Motor neuron (in vitro differentiated cells): ENCODE measurements at regions not wholly inside any gene's neighbourhood (a gene's known extent, or its start where the extent isn't known, plus 50 kb on each side); places are given as distances from the start of the nearest gene placed in this dataset.
A peak's percentile ranks its signal among the peaks of the same experiment; 100 is the strongest.
"Not testable (repeated sequence)": the region's sequence is repeated elsewhere in the genome, so short reads cannot be mapped to it uniquely, and the experiment has no call there.

Experiments
- ATAC-seq, 8 experiments: fragments of 200-7000 bp; cut with Tn5 transposase; replicated peaks in 6 of 8; 2 replicates each; pipeline ENCODE4 v1.8.0; 2021; ENCODE audit warnings: mild to moderate bottlenecking in 8 of 8, moderate library complexity in 8 of 8
- H3K27ac ChIP-seq, 2 donors: fragments of 250-450 bp; sonication (Bioruptor Pico); 2 replicates each; pipeline ENCODE4 v1.9.0; 2021; ENCODE audit warnings: antibody characterized with exemption in 2 of 2, mild to moderate bottlenecking in 2 of 2, moderate library complexity in 1 of 2
- H3K4me1 ChIP-seq, 2 donors: fragments of 250-450 bp; sonication (Bioruptor Pico); replicated peaks in 1 of 2; 2 replicates each; pipeline ENCODE4 v1.6.1; 2021; ENCODE audit warnings: antibody characterized with exemption in 2 of 2, mild to moderate bottlenecking in 2 of 2, moderate library complexity in 1 of 2
- H3K4me3 ChIP-seq, 5 donors: fragments of 250-450 bp; sonication (Bioruptor Pico); 2 replicates each; pipeline ENCODE4 v1.9.0; 2021; ENCODE audit warnings: antibody characterized with exemption in 5 of 5, mild to moderate bottlenecking in 5 of 5, moderate library complexity in 4 of 5
- WGBS, 10 experiments: fragments of 450-650 bp; shearing (Covaris generic); methylation state at CpG; one replicate each; pipeline ENCODE4 v1.0.0; 2022; 5-methylcytosine and 5-hydroxymethylcytosine counted together
- in situ Hi-C, 9 experiments: fragments of 400-800 bp; cut with MboI; loops; one replicate each; pipeline ENCODE4 v1.15.0; 2021; ENCODE audit warnings: low sequenced_read_pairs in 9 of 9, low pct_unique_long_range_greater_than_20kb in 2 of 9; ENCODE audit not compliant: unreplicated experiment in 9 of 9

DNA sequence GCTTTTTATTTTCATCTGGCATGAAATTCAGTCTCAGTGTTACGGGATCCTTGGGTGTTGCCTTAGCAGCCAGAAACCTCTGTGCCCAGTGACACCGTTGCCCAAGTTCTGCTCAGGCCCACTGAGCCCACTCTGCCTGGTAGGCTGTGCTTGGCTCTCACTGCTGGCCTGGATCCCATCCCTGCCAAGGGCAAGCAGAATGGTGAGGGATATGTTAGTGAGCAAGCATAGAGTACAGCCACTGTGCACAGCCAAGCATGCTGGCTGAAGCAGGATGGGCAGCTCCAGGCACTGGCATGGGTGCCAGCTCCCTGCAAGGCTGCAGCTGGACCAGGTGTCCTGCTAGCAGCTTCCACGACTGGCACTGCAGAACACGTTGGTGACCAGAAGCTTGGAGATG is 194.7 kb upstream of the TFPI start:
- in situ Hi-C loops = no loop called here
- H3K27ac ChIP-seq = no peak overlapping the region
- no peak for ATAC-seq
- H3K4me1 ChIP-seq = no peaks in the 10 kb centered on the region
- WGBS, 10 experiments = 0 to 100% (median 76%) methylated on average over 1 to 4 of the region's 4 CpGs; no CpG with 5 or more reads in 2 of the 10 experiments
- H3K4me3 ChIP-seq = no peak overlapping the region

DNA sequence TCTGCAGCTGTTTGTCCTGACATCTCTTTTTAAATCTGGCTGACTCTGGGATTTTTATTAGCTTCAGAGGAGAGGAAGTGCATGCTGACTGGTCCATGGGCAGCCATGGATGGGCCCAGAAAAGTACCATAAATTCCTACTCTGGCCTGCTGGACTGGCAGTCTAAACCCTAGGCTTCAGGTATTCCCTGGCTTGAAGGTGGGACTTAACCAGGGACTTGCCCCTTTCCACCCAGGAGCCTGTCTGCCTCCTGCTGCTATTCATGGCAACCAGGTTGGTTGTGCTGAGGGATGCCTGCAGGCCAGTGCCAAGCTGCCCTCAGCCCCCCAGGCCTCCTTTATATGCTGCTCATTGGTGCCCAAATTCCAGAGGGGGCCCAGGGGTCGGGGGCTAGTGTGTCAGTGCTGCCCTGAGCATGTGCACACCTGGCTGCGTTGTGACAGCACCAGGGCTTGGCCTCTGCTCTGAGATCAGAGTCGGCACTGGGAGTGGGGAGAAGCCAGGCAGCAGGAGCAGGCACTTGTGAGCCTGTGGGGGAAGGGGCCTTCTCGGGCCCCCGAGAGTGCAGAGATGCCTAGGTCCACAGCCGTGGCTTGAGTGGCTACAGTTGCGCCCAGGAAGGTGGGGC is 195.7 kb upstream of the TFPI start:
- H3K27ac ChIP-seq = no peak overlapping the region
- H3K4me3 ChIP-seq = no peak overlapping the region
- ATAC-seq = no peak
- 100% methylated on average over 1 of the region's 7 CpGs; no CpG with 5 or more reads in 9 of the 10 experiments for WGBS, 10 experiments
- no peaks in the 10 kb centered on the region for H3K4me1 ChIP-seq
- in situ Hi-C loops = no loop called here

DNA sequence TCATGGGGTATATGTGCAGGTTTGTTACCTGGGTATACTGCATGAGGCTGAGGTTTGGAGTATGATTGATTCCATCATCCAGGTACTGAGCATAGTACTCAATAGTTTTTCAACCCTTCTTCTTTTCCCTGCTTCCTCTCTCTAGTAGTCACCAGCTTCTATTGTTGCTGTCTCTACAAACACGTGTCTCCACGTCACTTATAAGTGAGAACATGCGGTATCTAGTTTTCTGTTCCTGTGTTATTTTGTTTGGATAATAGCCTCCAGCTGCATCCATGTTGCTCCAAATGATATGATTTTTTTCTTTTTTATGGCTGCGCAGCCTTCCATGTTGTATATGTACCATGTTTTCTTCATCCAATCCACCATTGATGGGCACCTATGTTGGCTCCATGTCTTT is 214.8 kb upstream of the TFPI start:
- no peak overlapping the region for H3K4me3 ChIP-seq
- in situ Hi-C loops = no loop called here
- no peak overlapping the region for H3K27ac ChIP-seq
- H3K4me1 ChIP-seq = no peaks in the 10 kb centered on the region
- WGBS, 10 experiments = 53 to 100% (median 94%) methylated on average over 1 to 4 of the region's 4 CpGs; no CpG with 5 or more reads in 1 of the 10 experiments
- ATAC-seq = no peak

DNA sequence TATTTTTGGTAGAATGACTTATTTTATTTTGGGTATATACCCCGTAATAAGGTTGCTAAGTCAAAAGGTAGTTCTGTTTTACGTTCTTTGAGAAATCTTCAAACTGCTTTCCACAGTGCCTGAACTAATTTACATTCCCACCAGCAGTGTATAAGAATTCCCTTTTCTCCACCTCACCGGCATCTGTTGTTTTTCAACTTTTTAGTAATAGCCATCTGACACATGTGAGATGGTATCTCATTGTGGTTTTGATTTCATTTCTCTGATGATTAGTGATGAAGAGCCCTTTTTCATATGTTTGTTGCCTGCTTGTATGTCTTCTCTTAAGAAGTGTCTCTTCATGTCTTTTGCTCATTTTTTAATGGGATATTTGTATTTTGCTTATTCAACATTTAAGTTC is 215.2 kb upstream of the TFPI start:
- no peaks in the 10 kb centered on the region for H3K4me1 ChIP-seq
- H3K27ac ChIP-seq = no peak overlapping the region
- in situ Hi-C loops = no loop called here
- no peak for ATAC-seq
- 48 to 100% (median 85%) methylated on average over 1 to 3 of the region's 3 CpGs for WGBS, 10 experiments
- no peak overlapping the region for H3K4me3 ChIP-seq

DNA sequence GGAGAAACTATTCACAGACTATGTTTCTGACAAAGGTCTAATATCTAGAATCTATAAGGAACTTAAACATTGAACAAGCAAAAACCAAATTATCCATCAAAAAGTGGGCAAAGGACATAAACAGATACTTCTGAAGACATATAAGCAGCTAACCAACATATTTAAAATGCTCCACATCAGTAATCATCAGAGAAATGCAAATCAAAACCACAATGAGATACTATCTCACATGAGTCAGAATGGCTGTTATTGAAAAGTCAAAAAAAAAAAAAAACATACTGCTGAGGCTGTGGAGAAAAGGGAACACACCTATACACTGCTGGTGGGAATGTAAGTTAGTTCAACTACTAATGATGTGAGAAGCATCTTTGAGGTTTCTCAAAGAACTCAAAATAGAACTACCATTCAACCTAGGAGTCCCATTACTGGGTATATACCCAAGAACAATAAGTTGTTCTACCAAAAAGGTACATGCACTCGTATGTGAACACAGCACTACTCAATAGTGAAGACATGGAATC is 220.4 kb upstream of the TFPI start:
- no peak overlapping the region for H3K27ac ChIP-seq
- in situ Hi-C loops = no loop called here

DNA sequence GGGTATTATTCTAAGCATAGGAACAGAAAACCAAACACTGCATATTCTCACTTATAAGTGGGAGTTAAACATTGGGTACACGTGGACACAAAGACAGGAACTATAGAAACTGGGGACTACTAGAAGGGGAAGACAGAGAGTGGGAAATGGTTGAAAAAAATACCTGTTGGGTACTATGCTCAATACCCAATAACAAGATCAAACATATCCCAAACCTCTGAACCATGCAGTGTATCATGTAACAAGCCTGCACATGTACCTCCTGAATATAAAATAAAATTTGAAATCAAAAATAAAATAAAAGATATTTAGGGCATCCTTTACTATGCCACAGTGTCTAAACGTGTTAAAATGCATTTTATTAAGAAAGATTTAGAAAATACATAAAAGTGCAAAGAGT is 221.0 kb upstream of the TFPI start:
- in situ Hi-C loops = no loop called here
- no peak overlapping the region for H3K4me3 ChIP-seq

More for the DNA sequence above, 220.4 kb upstream of the TFPI start:
- Histone ChIP-seq H3K4me3 (no peak overlapping the region), H3K4me1 (no peaks in the 10 kb centered on the region)
- WGBS, 10 experiments = 78 to 100% (median 85%) methylated on average over 1 of the region's 1 CpG; no CpG with 5 or more reads in 4 of the 10 experiments
- peak in 2 of 8 experiments; percentile 92 to 96 for ATAC-seq

DNA sequence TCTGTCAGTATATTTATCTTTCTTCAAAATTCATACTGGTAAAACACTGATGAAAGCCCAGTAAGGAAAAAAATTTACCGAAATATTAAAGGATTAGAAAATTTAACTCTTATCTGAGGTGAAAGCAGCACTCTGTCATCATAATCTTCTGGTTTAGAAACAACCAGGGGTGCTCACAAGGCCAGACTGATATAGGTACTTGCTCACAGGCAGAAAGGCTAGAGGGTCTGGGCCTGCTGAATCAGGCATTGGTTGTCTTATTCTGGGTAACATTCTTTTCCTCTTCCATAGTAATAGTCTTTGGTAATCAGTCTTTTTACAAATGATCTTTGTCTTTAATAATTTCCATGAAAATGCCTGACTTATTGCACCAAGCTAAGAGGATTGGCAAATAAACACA is 221.4 kb upstream of the TFPI start:
- no peak for ATAC-seq
- no peak overlapping the region for H3K4me3 ChIP-seq
- no peak overlapping the region for H3K27ac ChIP-seq
- no peaks in the 10 kb centered on the region for H3K4me1 ChIP-seq
- in situ Hi-C loops = no loop called here
- 0 to 86% (median 67%) methylated on average over 1 of the region's 1 CpG; no CpG with 5 or more reads in 1 of the 10 experiments for WGBS, 10 experiments

More for the DNA sequence above, 221.0 kb upstream of the TFPI start:
- Histone ChIP-seq H3K27ac (no peak overlapping the region), H3K4me1 (no peaks in the 10 kb centered on the region)
- ATAC-seq = no peak
- WGBS, 10 experiments = 17 to 86% (median 56%) methylated on average over 1 to 2 of the region's 2 CpGs

DNA sequence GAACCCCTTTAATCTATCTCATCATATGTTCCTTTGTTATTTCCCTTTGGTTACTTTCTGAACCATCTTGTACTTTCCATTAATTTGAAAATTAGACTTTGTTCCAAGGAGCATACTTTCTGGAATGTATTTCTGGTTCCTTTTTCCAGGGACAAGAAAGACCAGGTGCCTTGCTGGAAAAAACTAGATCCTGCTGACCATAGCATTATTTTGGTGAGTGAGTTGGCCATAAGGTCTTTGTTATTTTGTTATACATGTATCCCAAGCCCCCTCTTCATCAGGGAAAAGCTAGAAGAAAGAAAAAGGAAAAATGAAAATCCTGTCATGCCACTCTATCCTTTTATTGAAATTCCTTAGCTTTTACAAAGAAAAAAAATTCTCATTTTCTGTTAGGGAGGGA is 228.1 kb upstream of the TFPI start:
- Histone ChIP-seq H3K4me3 (no peak overlapping the region), H3K4me1 (no peaks in the 10 kb centered on the region), H3K27ac (no peak overlapping the region)
- in situ Hi-C loops = no loop called here
- ATAC-seq = no peak

DNA sequence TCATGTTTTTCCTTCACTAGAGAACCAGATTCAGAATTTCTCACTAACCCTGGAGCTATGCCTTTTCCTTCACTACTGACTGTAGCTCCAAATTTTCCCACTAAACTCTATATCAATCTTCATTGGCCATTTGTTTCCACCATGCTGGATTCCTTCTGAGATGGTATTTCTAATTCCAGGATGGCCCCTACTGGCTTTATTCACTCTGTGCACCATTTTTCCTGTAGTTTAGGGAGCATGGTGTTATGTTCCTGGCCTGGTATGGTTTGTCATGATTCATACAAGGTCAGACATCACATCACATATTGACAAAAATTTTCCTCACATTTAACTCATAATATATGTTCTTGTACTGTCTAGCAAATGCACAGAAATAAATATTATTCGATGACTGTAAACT is 229.2 kb upstream of the TFPI start:
- in situ Hi-C loops = no loop called here
- 20 to 89% (median 61%) methylated on average over 1 of the region's 1 CpG; no CpG with 5 or more reads in 2 of the 10 experiments for WGBS, 10 experiments
- ATAC-seq = no peak
- no peaks in the 10 kb centered on the region for H3K4me1 ChIP-seq
- no peak overlapping the region for H3K4me3 ChIP-seq
- no peak overlapping the region for H3K27ac ChIP-seq

DNA sequence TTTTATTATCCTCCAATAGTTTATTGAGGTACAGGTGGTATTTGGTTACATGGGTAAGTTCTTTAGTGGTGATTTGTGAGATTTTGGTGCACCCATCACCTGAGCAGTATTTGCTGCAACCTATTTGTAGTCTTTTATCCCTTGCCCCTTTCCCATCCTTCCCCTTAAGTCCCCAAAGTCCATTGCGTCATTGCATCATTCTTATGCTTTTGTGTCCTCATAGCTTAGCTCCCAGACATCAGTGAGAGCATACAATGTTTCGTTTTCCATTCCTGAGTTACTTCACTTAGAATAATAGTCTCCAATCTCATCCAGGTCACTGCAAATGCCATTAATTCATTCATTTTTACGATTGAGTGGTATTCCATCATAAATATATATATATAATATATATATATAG is 229.9 kb upstream of the TFPI start:
- WGBS, 10 experiments = 0 to 100% (median 77%) methylated on average over 1 to 2 of the region's 3 CpGs; no CpG with 5 or more reads in 4 of the 10 experiments
- H3K4me1 ChIP-seq, H3K27ac ChIP-seq, ATAC-seq, H3K4me3 ChIP-seq, in situ Hi-C loops: not testable (repeated sequence)

DNA sequence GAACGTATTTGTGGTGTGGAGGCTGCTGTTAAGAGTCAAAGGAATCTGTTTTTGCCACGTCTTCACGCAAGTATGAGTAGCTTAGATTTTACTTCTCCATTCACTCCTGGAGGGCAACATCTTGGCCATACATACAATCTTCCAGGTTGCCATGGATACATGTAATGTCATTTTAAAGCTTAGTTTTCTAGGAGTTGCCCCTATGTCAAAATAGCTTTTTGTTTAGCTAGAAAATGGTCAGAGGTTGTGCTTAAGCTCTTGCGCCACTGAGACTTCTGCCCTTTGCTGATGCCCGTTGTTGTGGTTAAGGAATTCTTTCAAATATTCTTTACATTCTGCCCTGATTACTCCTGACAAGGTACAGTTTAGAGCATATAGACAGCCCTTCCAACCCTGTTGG is 245.4 kb upstream of the TFPI start:
- no peak overlapping the region for H3K4me3 ChIP-seq
- in situ Hi-C loops = no loop called here

DNA sequence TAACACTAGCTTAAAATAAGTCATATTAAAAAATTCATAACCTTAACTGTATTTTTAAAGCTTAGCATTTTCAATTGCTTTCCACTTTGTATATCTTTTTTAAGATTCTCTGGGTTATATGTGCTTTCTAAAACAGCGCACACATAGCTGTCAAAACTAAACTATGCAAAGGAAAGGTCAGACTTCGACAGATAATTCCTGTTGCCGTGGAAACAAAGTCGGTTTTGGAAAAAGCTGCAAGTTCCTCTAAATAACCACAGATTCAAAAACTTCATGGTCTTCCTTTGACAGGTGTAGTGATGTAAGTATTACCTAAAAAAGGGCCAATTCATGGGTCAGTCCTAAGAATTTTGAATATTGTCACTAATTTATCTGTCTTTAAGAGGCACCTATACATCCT is 249.6 kb upstream of the TFPI start:
- Histone ChIP-seq H3K4me1 (no peaks in the 10 kb centered on the region), H3K27ac (no peak overlapping the region), H3K4me3 (no peak overlapping the region)
- WGBS, 10 experiments = 38 to 100% (median 85%) methylated on average over 1 to 4 of the region's 4 CpGs
- no peak for ATAC-seq
- in situ Hi-C loops = no loop called here

More for the DNA sequence above, 245.4 kb upstream of the TFPI start:
- ATAC-seq = no peak
- H3K4me1 ChIP-seq = no peaks in the 10 kb centered on the region
- no peak overlapping the region for H3K27ac ChIP-seq
- 22 to 96% (median 82%) methylated on average over 1 to 5 of the region's 5 CpGs; no CpG with 5 or more reads in 1 of the 10 experiments for WGBS, 10 experiments

DNA sequence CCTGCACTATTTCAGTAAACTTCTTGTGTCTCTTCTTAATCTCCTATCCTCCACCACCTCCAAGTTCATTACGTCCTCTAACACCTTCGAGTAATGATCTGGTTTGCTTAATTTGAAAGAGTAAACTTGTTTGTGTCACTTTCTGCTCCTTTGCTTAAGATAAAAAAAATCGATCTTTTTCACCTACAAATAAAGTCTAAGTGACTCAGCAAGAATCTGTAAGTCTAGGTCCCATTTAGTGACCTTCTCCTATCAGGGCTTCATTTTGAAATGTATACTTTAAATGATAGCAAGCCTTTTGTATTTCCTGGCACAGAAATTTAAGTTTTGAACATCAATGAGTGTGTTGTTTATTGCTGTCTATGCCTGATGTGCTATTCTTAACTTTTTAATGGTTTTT is 260.9 kb upstream of the TFPI start:
- H3K4me3 ChIP-seq = no peak overlapping the region
- no peak overlapping the region for H3K27ac ChIP-seq
- no peak for ATAC-seq
- in situ Hi-C loops = no loop called here
- 27 to 94% (median 83%) methylated on average over 2 to 3 of the region's 3 CpGs; no CpG with 5 or more reads in 1 of the 10 experiments for WGBS, 10 experiments
- no peaks in the 10 kb centered on the region for H3K4me1 ChIP-seq

DNA sequence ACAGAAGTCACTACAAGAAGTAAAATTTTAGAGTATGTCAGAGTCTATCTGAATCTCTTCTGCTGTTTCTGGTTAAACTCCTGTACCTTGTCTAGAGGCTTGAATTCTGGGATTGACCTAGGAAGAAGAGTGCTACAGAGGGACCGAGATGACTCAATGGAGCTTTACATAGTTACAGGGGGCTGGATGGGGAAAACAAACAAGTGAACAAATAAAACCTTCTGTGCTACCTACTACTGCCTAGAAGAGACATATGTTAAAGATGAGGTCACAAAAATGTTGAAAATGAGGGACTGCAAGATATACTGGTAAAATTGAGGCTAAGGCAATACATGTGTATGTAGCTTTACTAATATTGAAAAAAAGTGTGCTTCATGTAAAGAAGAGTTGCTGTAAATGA is 265.4 kb upstream of the TFPI start:
- H3K4me1 ChIP-seq = no peaks in the 10 kb centered on the region
- 43 to 100% (median 100%) methylated on average over 1 of the region's 1 CpG; no CpG with 5 or more reads in 3 of the 10 experiments for WGBS, 10 experiments
- peak in 1 of 8 experiments; percentile 47 for ATAC-seq
- no peak overlapping the region for H3K4me3 ChIP-seq
- in situ Hi-C loops = no loop called here
- no peak overlapping the region for H3K27ac ChIP-seq
